ENCODE measurements at regions not wholly inside any gene's neighbourhood (a gene's known extent, or its start where the extent isn't known, plus 50 kb on each side); places are given as distances from the start of the nearest gene placed in this dataset.
A peak's percentile ranks its signal among the peaks of the same experiment; 100 is the strongest.
"Not testable (repeated sequence)": the region's sequence is repeated elsewhere in the genome, so short reads cannot be mapped to it uniquely, and the experiment has no call there.

DNA sequence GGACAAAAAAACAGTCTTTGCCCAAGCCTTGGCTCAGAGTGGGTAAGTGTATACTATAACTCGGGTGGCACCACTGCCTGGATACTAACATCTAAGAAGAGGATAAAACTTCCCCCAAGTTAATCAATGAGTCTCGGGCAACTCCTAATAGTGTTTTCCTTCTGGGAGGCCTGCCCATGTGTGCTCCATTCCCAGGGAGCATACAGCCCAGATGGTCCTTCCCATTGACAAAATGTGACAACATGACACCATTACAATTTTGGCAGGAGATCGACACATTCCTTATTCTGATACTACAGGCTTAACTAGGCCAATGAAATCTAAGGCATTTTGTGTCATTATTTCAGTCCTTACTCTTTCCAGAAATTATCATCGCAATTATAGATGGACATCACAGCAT, 52.7 kb upstream of the CRIM1 start:
- no peak for DNase-seq (ENCODE audit: low spot score)

GRCh38 chr2:36301843-36302242, 53.7 kb upstream of the CRIM1 start:
- DNase-seq (ENCODE audit: low spot score) = no peak

GRCh38 chr2:36300697-36301096, 54.9 kb upstream of the CRIM1 start:
- DNase-seq (ENCODE audit: low spot score) = no peak

DNA sequence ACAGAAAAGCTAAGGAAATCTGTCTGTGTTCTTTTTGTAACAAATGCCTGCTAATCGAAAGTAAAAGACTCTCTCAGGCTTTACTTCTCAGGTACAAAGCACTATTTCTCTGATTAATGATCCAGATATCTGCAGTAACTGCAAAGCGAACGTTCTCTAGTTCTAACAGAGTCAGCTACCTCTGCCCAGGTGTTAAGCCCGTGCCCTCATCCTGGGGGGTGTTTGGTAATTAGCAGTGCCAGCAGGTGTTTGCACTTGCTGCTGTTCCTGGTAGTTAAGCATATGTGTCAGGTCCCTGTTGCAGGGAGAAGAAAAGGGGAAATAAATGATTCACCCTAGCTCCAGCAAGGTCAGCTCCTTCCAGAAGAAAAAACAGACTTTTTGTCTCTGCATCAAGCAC, 58.8 kb upstream of the CRIM1 start:
- DNase-seq (ENCODE audit: low spot score) = no peak

DNA sequence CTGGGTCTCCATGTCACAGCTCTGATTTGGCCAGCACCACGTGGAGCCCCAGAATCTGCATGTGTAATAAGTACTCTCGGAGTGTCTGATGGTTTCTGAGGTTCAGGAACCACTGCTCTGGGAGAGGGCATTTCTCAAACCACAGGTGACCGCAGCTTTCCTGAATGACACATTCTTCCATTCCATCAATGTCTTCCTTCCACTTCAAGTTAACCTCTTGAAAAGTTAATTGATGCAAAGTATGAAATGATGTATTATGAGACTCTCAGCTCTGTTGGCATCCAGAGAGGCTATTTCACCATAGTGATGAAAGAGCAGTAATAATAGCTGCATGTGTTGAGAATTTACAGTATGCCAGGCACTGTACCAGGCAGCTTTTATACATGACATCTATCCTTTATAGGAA, 61.3 kb upstream of the CRIM1 start:
- DNase-seq (ENCODE audit: low spot score) = no peak

DNA sequence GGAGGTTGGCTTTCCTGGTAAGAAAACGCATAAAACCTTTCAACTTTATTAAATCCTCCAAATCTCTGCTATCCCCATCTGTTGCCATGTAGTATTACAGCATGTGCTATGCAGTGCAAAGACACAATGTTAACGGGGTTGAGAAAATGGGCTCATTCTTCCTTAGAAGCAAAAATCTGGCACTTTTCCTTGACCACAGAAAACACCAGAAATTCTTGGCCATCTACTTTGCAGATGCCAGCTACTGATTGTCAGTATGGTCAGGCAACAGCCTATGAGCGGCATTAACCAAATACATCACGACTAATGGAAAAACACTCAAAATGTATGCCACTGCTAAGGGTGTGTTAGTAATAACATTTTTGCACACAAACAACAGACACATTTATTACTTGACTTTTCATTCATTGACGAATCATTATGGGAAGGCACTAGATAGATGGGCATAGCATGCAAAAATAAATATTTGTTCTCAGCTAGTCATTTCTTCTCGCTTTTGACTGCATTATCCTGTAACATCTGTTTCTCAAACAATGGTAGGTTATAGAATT, 65.2 kb upstream of the CRIM1 start:
- no peak for DNase-seq (ENCODE audit: low spot score)

DNA sequence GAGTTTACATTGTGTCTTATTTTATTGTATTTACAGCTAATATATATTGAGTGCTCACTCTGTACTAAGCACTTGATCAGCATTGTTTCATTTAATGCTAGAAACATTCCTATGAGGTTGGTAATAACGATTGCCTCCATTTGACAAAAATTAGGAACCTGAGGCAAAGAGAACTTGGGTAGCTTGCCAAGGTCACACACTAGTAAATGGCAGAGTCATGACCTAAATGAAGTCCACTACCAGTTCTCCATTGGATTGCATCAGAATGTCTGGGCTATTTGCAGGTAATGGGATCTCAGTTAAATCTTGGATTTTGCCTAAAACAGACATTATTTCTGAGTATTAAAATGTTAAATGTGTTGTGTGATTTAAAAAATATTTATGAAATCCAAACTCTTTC, 65.8 kb upstream of the CRIM1 start:
- DNase-seq (ENCODE audit: low spot score) = no peak

DNA sequence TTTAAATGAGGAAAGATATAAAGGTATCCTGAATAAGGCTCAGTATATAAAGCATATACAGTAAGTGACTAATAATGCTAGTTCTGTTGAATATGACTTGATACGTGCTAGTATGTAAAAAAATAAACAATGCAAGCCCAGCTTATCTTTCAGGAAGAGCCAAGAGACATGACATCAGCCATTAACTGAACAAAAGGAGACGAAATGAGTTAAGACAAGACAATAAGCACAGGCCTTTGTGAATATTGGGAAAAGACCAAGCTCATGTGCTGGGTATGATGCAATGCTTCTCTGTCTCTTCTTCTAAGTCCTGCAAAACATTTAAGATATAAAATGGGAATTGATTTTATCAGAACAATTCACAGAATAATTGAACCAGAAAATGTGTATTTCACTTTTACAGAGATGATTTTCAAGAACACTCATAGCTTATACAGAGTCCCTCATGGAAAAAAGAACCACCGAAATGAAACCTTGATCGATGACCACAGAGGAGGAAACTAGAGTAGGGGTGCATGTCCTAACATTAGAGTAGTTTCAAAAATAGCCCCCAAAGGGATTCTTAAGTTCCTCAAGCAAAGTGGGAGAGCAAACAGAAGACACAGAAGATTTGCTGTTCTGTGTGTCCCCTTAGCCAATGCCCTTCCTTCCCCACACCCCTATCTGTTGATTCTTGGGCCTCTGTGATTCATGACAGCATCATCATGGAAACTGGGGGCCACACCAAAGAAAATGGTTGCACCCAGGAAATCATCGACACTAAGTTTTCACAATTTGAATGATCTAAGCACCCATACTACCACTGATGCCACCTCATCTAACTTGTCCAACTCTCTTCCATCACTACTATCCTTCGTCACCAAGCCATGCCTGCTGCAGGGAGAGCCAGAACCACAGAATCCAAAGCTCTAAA, 68.0 kb upstream of the CRIM1 start:
- DNase-seq (ENCODE audit: low spot score) = no peak

GRCh38 chr2:36279506-36279905, 76.1 kb upstream of the CRIM1 start:
- not testable (repeated sequence) for DNase-seq (ENCODE audit: low spot score)

DNA sequence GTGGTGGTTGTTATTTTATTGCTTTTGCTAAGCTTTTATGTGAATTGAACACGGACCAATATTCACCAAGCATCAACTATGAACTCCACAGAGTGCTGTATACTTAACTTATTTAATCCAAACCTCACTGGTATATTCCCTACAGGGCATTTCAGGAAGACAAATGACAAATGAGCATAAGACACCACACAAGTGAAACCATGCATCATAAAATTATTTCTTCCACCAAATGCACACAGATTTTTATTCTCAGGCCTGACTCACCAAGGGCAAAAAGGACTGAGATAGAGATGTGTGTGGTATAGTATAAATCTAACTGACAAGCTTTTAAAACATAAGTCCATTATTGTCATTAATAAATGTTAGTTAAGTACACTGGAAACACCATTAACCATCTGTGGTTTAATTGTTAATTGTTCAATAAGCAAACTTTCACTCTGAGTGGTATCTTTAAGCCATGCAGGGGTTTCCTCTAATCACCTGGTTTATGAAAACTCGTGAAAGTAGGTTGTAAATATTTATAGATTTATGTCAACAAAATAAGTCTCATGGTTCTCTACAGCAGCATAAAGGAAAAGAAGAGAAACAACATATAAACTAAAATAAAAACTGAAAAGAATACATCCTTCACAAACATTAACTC, 77.6 kb upstream of the CRIM1 start:
- no peak for DNase-seq (ENCODE audit: low spot score)

DNA sequence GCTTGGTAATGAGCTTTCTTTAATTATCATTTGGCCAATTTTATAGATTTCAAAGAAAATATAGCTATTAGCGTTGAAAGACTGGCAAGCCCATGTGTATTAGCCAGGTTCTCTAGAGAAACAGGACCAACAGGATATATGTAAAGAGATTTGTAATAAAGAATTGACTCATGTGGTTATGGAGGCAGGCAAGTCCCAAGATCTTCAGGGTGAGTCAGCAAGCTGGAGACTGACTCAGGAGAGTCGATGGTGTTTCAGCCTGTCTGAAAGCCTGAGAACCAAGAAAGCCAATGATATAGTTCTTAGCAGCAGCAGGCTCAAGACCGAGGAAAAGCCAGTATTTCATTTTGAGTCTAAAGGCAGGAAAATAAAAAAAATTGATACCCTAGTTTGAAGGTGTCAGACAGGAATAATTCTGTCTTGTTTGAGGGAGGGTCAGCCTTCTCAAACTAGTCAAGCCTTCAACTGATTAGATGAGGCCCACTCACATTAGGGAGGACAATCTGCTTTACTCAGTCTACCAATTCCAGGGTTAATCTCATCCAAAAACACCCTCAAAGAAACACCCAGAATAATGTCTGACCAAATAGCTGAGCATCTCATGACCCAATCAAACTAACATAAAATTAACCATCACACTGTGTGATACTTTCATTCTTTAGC, 78.3 kb upstream of the CRIM1 start:
- DNase-seq (ENCODE audit: low spot score) = peak; percentile 17

GRCh38 chr2:36271266-36271665, 84.3 kb upstream of the CRIM1 start:
- no peak for DNase-seq (ENCODE audit: low spot score)

DNA sequence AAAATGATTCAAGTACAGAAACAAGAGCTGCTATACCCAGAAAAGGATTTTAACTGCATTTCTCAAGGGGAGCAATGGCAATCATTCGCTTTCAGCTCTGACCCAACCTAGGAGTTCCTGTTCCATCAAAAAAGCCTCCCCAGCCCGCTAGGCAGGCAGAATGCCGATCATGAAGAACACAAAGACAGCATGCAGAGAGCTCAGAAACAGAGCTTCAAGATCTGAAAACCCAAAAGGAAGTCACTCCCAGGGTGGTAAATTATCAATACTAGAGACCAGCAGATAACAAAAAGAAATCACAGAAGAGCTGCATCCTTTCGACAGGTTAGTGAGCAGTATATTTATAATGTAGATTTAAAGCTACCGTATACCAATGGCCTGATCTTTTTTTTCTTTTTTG, 84.8 kb upstream of the CRIM1 start:
- no peak for DNase-seq (ENCODE audit: low spot score)

GRCh38 chr2:36267194-36267593, 88.4 kb upstream of the CRIM1 start:
- DNase-seq (ENCODE audit: low spot score) = no peak

DNA sequence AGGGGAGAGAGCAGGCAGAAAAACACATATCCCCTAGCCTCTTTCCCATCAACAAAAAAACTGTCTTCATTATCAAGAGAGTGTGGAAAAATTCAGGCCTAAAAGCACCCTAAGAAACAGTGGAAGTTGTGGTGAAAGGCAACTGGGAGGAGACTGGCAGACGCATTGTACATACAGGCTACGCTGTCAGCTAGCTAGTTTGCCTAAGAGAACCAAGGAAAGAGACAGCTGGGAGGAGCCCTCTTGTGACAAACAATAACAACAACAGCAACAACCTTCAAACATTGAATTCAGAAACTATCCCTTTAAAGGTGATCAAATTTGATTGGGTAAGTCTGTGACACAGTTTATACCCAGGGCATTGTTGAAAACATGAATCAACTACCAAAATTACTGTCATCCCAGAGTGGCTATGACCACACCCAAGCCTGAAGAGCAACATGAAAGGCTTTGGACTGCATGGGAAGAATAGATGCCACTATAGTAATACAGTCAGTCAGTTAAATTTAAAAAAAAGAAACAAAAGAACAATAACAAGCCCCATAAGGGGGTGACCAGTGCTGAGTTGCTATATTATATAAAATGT, 88.9 kb upstream of the CRIM1 start:
- no peak for DNase-seq (ENCODE audit: low spot score)

GRCh38 chr2:36262581-36262980, 93.0 kb upstream of the CRIM1 start:
- DNase-seq (ENCODE audit: low spot score) = no peak

- DNase-seq (ENCODE audit: low spot score) = no peak
These were observed 99.7 kb upstream of the CRIM1 start for GRCh38 chr2:36255863-36256262.

DNA sequence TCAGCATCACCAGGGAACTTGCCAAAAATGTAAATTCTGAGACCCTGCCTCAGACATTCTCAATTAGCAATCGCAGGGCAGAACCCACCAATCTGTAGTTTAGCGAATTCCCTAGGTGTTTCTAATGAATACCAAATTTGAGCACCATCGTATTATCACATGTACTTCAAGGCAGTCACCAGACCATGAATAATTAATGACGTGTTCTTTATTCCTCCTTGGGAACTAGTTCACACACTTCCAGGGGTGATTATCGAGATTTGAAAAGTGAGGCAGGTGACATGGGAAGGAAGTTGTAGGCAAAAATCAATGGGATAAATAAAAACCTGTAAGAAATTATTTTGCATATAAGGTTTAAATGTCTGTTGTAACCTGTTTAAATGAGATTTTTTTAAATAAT, 102.5 kb upstream of the CRIM1 start:
- DNase-seq (ENCODE audit: low spot score) = no peak

GRCh38 chr2:36246320-36246990, 109.1 kb upstream of the CRIM1 start:
- no peak for DNase-seq (ENCODE audit: low spot score)

DNA sequence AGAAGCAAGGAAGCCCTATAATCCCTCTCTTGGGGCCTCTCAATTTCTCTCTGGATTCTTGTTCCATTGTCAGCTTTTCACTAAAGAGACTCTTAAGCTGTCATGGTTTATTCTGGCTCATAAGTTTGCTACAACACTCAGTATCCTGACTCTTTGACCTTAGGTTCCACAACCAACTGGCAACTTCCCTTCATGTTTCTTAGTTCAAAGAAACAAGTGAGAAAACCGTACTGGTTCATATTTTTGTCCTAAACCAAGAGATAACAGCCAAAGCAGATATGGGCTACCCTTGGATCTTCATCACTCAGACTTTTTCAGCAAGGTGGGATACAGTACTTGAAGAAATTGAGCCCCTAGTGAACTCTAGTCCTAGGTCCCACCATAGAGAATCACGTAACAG, 109.9 kb upstream of the CRIM1 start:
- DNase-seq (ENCODE audit: low spot score) = no peak

DNA sequence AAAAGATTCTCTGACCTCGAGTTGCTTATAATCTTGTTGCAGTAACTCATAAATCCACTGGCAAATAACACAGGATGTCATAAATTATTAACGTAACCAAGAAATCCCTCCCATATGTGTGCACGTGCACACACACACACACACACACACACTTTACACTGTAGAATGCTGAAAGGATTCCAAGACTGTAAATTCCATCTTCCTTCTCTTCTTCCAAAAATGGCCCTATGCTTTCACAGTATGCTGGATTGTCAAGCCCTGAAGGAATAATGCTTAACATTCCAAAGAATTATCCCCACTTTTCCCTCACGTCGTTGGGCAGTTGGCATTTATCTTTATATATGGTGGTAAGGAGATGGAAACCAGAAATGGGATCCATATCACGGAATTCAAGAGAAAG, 117.5 kb upstream of the CRIM1 start:
- no peak for DNase-seq (ENCODE audit: low spot score)

DNA sequence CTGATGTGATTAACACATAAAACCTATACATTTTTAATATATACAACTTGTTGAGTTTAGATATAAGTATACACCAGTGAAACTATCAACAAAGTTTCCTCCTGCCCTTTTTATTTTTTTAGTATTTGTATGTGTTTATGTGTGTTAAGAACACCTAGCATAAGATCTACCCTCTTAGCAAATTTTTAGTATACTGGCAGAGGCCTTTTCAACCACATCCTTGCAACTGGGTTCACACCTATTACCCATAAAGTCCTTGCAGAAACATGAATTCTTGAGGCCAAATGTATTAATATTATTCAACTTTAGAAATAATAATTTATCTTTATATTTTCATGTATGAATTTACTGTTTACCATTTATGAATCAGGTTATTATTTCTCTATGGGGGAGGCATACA, 119.7 kb upstream of the CRIM1 start:
- no peak for DNase-seq (ENCODE audit: low spot score)

All from AG08396 (cell line).